GM23338 (cell line): ENCODE measurements at regions not wholly inside any gene's neighbourhood (a gene's known extent, or its start where the extent isn't known, plus 50 kb on each side); places are given as distances from the start of the nearest gene placed in this dataset.

Experiments used
- ATAC-seq: fragments of 200-7000 bp; cut with Tn5 transposase; 3 replicates; pipeline ENCODE4 v1.9.1; 2020
- DNase-seq: peaks from one replicate; pipeline ENCODE4 v3.0.0-alpha.2; 2015; ENCODE audit warnings: low spot score
- H2AFZ ChIP-seq: fragments of 200-600 bp; sonication (generic); 2 replicates; pipeline ENCODE4 v1.8.0; 2016; ENCODE audit warnings: antibody characterized with exemption, mild to moderate bottlenecking, moderate library complexity
- H3F3A ChIP-seq: fragments of 200-600 bp; sonication (generic); replicated peaks from 2 replicates; pipeline ENCODE4 v1.8.0; 2017; ENCODE audit warnings: antibody characterized with exemption, mixed run types, low read depth
- H3K27ac ChIP-seq: fragments of 200-600 bp; sonication (generic); 2 replicates; pipeline ENCODE4 v1.6.1; 2016; ENCODE audit warnings: low read depth
- H3K27me3 ChIP-seq: fragments of 200-600 bp; sonication (generic); 2 replicates; pipeline ENCODE4 v1.8.0; 2016; ENCODE audit warnings: mild to moderate bottlenecking, mixed run types, moderate library complexity; ENCODE audit not compliant: insufficient read depth
- H3K36me3 ChIP-seq: fragments of 200-600 bp; sonication (generic); 2 replicates; pipeline ENCODE4 v1.8.0; 2016; ENCODE audit warnings: mild to moderate bottlenecking; ENCODE audit not compliant: insufficient read depth
- H3K4me1 ChIP-seq: fragments of 200-600 bp; sonication (generic); 2 replicates; pipeline ENCODE4 v1.8.0; 2016; ENCODE audit warnings: mild to moderate bottlenecking, moderate library complexity; ENCODE audit not compliant: insufficient read depth
- H3K4me2 ChIP-seq: fragments of 200-600 bp; sonication (generic); 2 replicates; pipeline ENCODE4 v1.7.1; 2017; ENCODE audit warnings: mixed run types
- H3K4me3 ChIP-seq: fragments of 200-600 bp; sonication (generic); 2 replicates; pipeline ENCODE4 v1.6.1; 2016; ENCODE audit warnings: mixed run types
- H3K79me2 ChIP-seq: fragments of 200-600 bp; sonication (generic); replicated peaks from 2 replicates; pipeline ENCODE4 v1.8.0; 2017; ENCODE audit warnings: mild to moderate bottlenecking; ENCODE audit not compliant: insufficient read depth
- H3K9me2 ChIP-seq: fragments of 200-600 bp; sonication (generic); 2 replicates; pipeline ENCODE4 v1.8.0; 2017; ENCODE audit not compliant: insufficient read depth
- H4K20me1 ChIP-seq: fragments of 200-600 bp; sonication (generic); replicated peaks from 2 replicates; pipeline ENCODE4 v1.8.0; 2017; ENCODE audit warnings: mild to moderate bottlenecking; ENCODE audit not compliant: insufficient read depth
- H3K27ac Mint-ChIP-seq: 2 replicates; pipeline ENCODE4 v1.8.0; 2020; ENCODE audit warnings: inconsistent platforms, mild to moderate bottlenecking, moderate library complexity, mixed read lengths
- H3K27me3 Mint-ChIP-seq: 3 replicates; pipeline ENCODE4 v1.8.0; 2022; ENCODE audit warnings: low read depth, mild to moderate bottlenecking, moderate library complexity, mixed read lengths, inconsistent platforms; ENCODE audit not compliant: insufficient read depth, poor library complexity
- H3K36me3 Mint-ChIP-seq: 3 replicates; pipeline ENCODE4 v1.8.0; 2021; ENCODE audit warnings: low read depth, mild to moderate bottlenecking, inconsistent platforms, moderate library complexity, mixed read lengths
- H3K4me1 Mint-ChIP-seq: 3 replicates; pipeline ENCODE4 v1.8.0; 2020; ENCODE audit warnings: mild to moderate bottlenecking, inconsistent platforms, mixed read lengths
- H3K4me3 Mint-ChIP-seq: 3 replicates; pipeline ENCODE4 v1.8.0; 2021; ENCODE audit warnings: moderate library complexity, mild to moderate bottlenecking, inconsistent platforms, mixed read lengths
- H3K9me3 Mint-ChIP-seq: 3 replicates; pipeline ENCODE4 v1.8.0; 2020; ENCODE audit warnings: moderate library complexity, mild to moderate bottlenecking, inconsistent platforms, mixed read lengths
- CREB1 ChIP-seq: fragments of 250-450 bp; sonication (Bioruptor Pico); IDR thresholded peaks from 2 replicates; pipeline ENCODE4 v1.5.0; 2020; ENCODE audit warnings: low read depth, mild to moderate bottlenecking, moderate library complexity
- CTCF ChIP-seq, 2 experiments: fragments of 200-600 bp in 1 of 2; sonication (generic) in 1 of 2; conservative IDR thresholded peaks; 2 replicates each; pipeline versions ENCODE4 v1.5.1 to v1.6.1; 2016 to 2017; ENCODE audit warnings: antibody characterized with exemption in 2 of 2, low read depth in 2 of 2, mild to moderate bottlenecking in 2 of 2, moderate library complexity in 1 of 2
- ETS1 ChIP-seq: IDR thresholded peaks from 2 replicates; pipeline ENCODE4 v1.6.1; 2016; ENCODE audit warnings: antibody characterized with exemption
- EZH2 ChIP-seq: fragments of 200-600 bp; sonication (generic); IDR thresholded peaks from one replicate; pipeline ENCODE4 v1.8.0; 2017; ENCODE audit warnings: antibody characterized with exemption, mild to moderate bottlenecking, low read depth; ENCODE audit not compliant: unreplicated experiment
- EZH2phosphoT487 ChIP-seq: fragments of 200-600 bp; sonication (generic); IDR thresholded peaks from one replicate; pipeline ENCODE4 v1.8.1; 2018; ENCODE audit warnings: antibody characterized with exemption; ENCODE audit not compliant: unreplicated experiment
- JUNB ChIP-seq: IDR thresholded peaks from one replicate; pipeline ENCODE4 v1.6.1; 2016; ENCODE audit warnings: antibody characterized with exemption; ENCODE audit not compliant: unreplicated experiment
- NANOG ChIP-seq: IDR thresholded peaks from 2 replicates; pipeline ENCODE4 v1.6.1; 2016; ENCODE audit warnings: antibody characterized with exemption, borderline replicate concordance
- POLR2AphosphoS5 ChIP-seq: IDR thresholded peaks from 2 replicates; pipeline ENCODE4 v1.6.1; 2016; ENCODE audit warnings: antibody characterized with exemption, low read depth
- REST ChIP-seq: IDR thresholded peaks from one replicate; pipeline ENCODE4 v1.6.1; 2018; ENCODE audit warnings: antibody characterized with exemption; ENCODE audit not compliant: unreplicated experiment
- STAT1 ChIP-seq: IDR thresholded peaks from one replicate; pipeline ENCODE4 v1.6.1; 2016; ENCODE audit warnings: antibody characterized with exemption; ENCODE audit not compliant: unreplicated experiment
- ZNF114 ChIP-seq: fragments of 250-450 bp; sonication (Bioruptor Pico); IDR thresholded peaks from 2 replicates; pipeline ENCODE4 v1.5.0; 2020; ENCODE audit warnings: mild to moderate bottlenecking, moderate library complexity
- ZNF331 ChIP-seq: fragments of 250-450 bp; sonication (Bioruptor Pico); IDR thresholded peaks from 2 replicates; pipeline ENCODE4 v1.5.0; 2020; ENCODE audit warnings: low read depth, mild to moderate bottlenecking, moderate library complexity
- ZNF462 ChIP-seq: fragments of 250-450 bp; sonication (Bioruptor Pico); IDR thresholded peaks from 2 replicates; pipeline ENCODE4 v1.5.0; 2020; ENCODE audit warnings: mild to moderate bottlenecking, moderate library complexity

- no peaks in the 10 kb centered on the region for H3K4me1 Mint-ChIP-seq
- no peaks in the 10 kb centered on the region for H3K79me2 ChIP-seq
- ATAC-seq (no peak), DNase-seq (no peak)
- no peak for TF ChIP-seq EZH2phosphoT487
- no peak for TF ChIP-seq POLR2AphosphoS5
- TF ChIP-seq ETS1: no peak
- no peak for TF ChIP-seq ZNF331
- TF ChIP-seq EZH2: no peak
- no peak for TF ChIP-seq NANOG
- TF ChIP-seq STAT1: no peak
- TF ChIP-seq ZNF114 (CRISPR knock-in tag): no peak
- no peak for TF ChIP-seq CREB1 (CRISPR knock-in tag)
- no peak for TF ChIP-seq JUNB
- no peak for TF ChIP-seq REST
- no peak for TF ChIP-seq ZNF462
- TF ChIP-seq CTCF (conservative IDR thresholded peaks at IDR 0.05; ENCODE audit: low read depth in 2 of 2): no peak
- H3K27me3 ChIP-seq: no peaks in the 10 kb centered on the region
- no peak overlapping the region for H3K4me2 ChIP-seq
- H3K27ac Mint-ChIP-seq: no peak overlapping the region
- H3K4me3 Mint-ChIP-seq: no peak overlapping the region
- H3F3A ChIP-seq: no peaks in the 10 kb centered on the region
- no peaks in the 10 kb centered on the region for H3K36me3 ChIP-seq
- no peaks in the 10 kb centered on the region; the same call in 1 of the 2 replicates for H3K9me2 ChIP-seq
- H2AFZ ChIP-seq: no peak overlapping the region
- H3K27me3 Mint-ChIP-seq: peaks cover 5% of the 10 kb centered on the region
- H3K9me3 Mint-ChIP-seq: peaks cover 9% of the 10 kb centered on the region
- no peaks in the 10 kb centered on the region for H3K36me3 Mint-ChIP-seq
- H3K27ac ChIP-seq: no peak overlapping the region
- no peaks in the 10 kb centered on the region for H4K20me1 ChIP-seq
- no peaks in the 10 kb centered on the region for H3K4me1 ChIP-seq
- no peak overlapping the region for H3K4me3 ChIP-seq
These were observed 375.5 kb upstream of the SPRED2 start for GRCh38 chr2:65807942-65808341.
